Upper lobe of left lung (tissue), 6 donors: ENCODE measurements at regions not wholly inside any gene's neighbourhood (a gene's known extent, or its start where the extent isn't known, plus 50 kb on each side); places are given as distances from the start of the nearest gene placed in this dataset.
A peak's percentile ranks its signal among the peaks of the same experiment; 100 is the strongest.

Experiments
- ATAC-seq, 2 donors: fragments of 200-7000 bp; cut with Tn5 transposase; one replicate each; pipeline ENCODE4 v1.9.1; 2022; ENCODE audit warnings: mild to moderate bottlenecking in 2 of 2, moderate library complexity in 2 of 2; ENCODE audit not compliant: low FRiP score in 2 of 2
- DNase-seq, 2 donors: peaks; one replicate each; pipeline ENCODE4 v3.0.0-alpha.2; 2019 to 2020
- H3K27ac ChIP-seq, 4 donors: fragments of 200-600 bp; sonication (generic); one replicate each; pipeline ENCODE4 v1.5.1; 2016 to 2019
- H3K27me3 ChIP-seq, 4 donors: fragments of 200-600 bp; sonication (generic); one replicate each; pipeline ENCODE4 v1.5.1; 2017 to 2019
- H3K36me3 ChIP-seq, 4 donors: fragments of 200-600 bp; sonication (generic); one replicate each; pipeline ENCODE4 v1.5.1; 2016 to 2019
- H3K4me1 ChIP-seq, 4 donors: fragments of 200-600 bp; sonication (generic); one replicate each; pipeline ENCODE4 v1.5.1; 2018 to 2019
- H3K4me3 ChIP-seq, 4 donors: fragments of 200-600 bp; sonication (generic); one replicate each; pipeline ENCODE4 v1.5.1; 2017 to 2019; ENCODE audit warnings: mild to moderate bottlenecking in 2 of 4, moderate library complexity in 1 of 4
- H3K9me3 ChIP-seq, 4 donors: fragments of 200-600 bp; sonication (generic); one replicate each; pipeline ENCODE4 v1.5.1; 2018 to 2019
- CTCF ChIP-seq, 6 experiments: fragments of 450-650 bp in 4 of 6; fragments of 200-600 bp in 2 of 6; sonication (generic) in 2 of 6; IDR thresholded peaks; one replicate each; pipeline ENCODE4 v1.5.1; 2016 to 2019; ENCODE audit warnings: antibody characterized with exemption in 6 of 6
- EP300 ChIP-seq, 4 donors: sonication (generic); formaldehyde crosslinking; IDR thresholded peaks; one replicate each; pipeline ENCODE4 v1.5.1; 2017; ENCODE audit warnings: antibody characterized with exemption in 4 of 4, control low read depth in 2 of 4
- POLR2A ChIP-seq, 4 donors: fragments of 450-650 bp; IDR thresholded peaks; one replicate each; pipeline ENCODE4 v1.5.1; 2016 to 2017; ENCODE audit warnings: antibody characterized with exemption in 4 of 4, mild to moderate bottlenecking in 2 of 4
- POLR2AphosphoS5 ChIP-seq, 2 donors: sonication (generic); formaldehyde crosslinking; IDR thresholded peaks; one replicate each; pipeline ENCODE4 v1.5.1; 2017; ENCODE audit warnings: antibody characterized with exemption in 2 of 2
- WGBS, 2 donors: methylation state at CpG; one replicate each; pipeline ENCODE4 v1.1.5; 2017 to 2018; 5-methylcytosine and 5-hydroxymethylcytosine counted together
- donor health status: DM: no; HTN: no; CAD: no; lungs with moderate emphysema.
- donor health status: DM: no; HTN: yes; CAD: no; lungs with severe emphysema.

- peak in 1 of 2 donors; percentile 33 for DNase-seq
- H3K36me3 ChIP-seq, result no peaks in the 10 kb centered on the region
- no peaks in the 10 kb centered on the region for H3K4me1 ChIP-seq
- H3K27me3 ChIP-seq, result no peaks in the 10 kb centered on the region
- 92 to 100% methylated on average over 7 to 15 of the region's 15 CpGs for WGBS, 2 donors
- no peak overlapping the region for H3K4me3 ChIP-seq
- peaks cover 0 to 16% (median 11%) of the 10 kb centered on the region in 4 donors for H3K9me3 ChIP-seq
- peak in 1 of 2 donors; percentile 20 for ATAC-seq
- TF ChIP-seq CTCF (IDR thresholded peaks at IDR 0.05), result no peak
- no peak for TF ChIP-seq POLR2AphosphoS5 (IDR thresholded peaks at IDR 0.05)
- TF ChIP-seq POLR2A (IDR thresholded peaks at IDR 0.05), result no peak
- TF ChIP-seq EP300 (IDR thresholded peaks at IDR 0.05), result no peak
- H3K27ac ChIP-seq, result no peak overlapping the region
Measured at GRCh38 chr22:48676266-48677167, 1151.2 kb downstream of the BRD1 start.

- H3K36me3 ChIP-seq, result no peaks in the 10 kb centered on the region
- peaks cover 0 to 16% (median 12%) of the 10 kb centered on the region in 4 donors for H3K9me3 ChIP-seq
- no peak overlapping the region for H3K4me3 ChIP-seq
- H3K27ac ChIP-seq, result no peak overlapping the region
- ATAC-seq, result no peak
- 90% methylated on average over 4 of the region's 4 CpGs; no CpG with 5 or more reads in 1 of the 2 donors for WGBS, 2 donors
- H3K27me3 ChIP-seq, result no peaks in the 10 kb centered on the region
- no peak for DNase-seq
- TF ChIP-seq EP300 (IDR thresholded peaks at IDR 0.05) (no peak), POLR2A (IDR thresholded peaks at IDR 0.05) (no peak), CTCF (IDR thresholded peaks at IDR 0.05) (no peak), POLR2AphosphoS5 (IDR thresholded peaks at IDR 0.05) (no peak)
- no peaks in the 10 kb centered on the region for H3K4me1 ChIP-seq
Measured at GRCh38 chr22:48675830-48676145, 1151.9 kb downstream of the BRD1 start.

- TF ChIP-seq CTCF (IDR thresholded peaks at IDR 0.05) (no peak), POLR2AphosphoS5 (IDR thresholded peaks at IDR 0.05) (no peak), POLR2A (IDR thresholded peaks at IDR 0.05) (no peak), EP300 (IDR thresholded peaks at IDR 0.05) (no peak)
- peaks cover 0 to 16% (median 12%) of the 10 kb centered on the region in 4 donors for H3K9me3 ChIP-seq
- H3K27me3 ChIP-seq, result no peaks in the 10 kb centered on the region
- H3K27ac ChIP-seq, result no peak overlapping the region
- WGBS, 2 donors, result 90 to 95% methylated on average over 7 to 15 of the region's 15 CpGs
- H3K4me1 ChIP-seq, result no peaks in the 10 kb centered on the region
- H3K36me3 ChIP-seq, result no peaks in the 10 kb centered on the region
- ATAC-seq (no peak), DNase-seq (peak in 1 of 2 donors; percentile 44)
- H3K4me3 ChIP-seq, result no peak overlapping the region
Measured at GRCh38 chr22:48675141-48675829, 1152.4 kb downstream of the BRD1 start.

- no peak overlapping the region for H3K27ac ChIP-seq
- peaks cover 0 to 17% (median 13%) of the 10 kb centered on the region in 4 donors for H3K9me3 ChIP-seq
- no peaks in the 10 kb centered on the region for H3K27me3 ChIP-seq
- TF ChIP-seq EP300 (IDR thresholded peaks at IDR 0.05) (no peak), POLR2AphosphoS5 (IDR thresholded peaks at IDR 0.05) (no peak), POLR2A (IDR thresholded peaks at IDR 0.05) (no peak), CTCF (IDR thresholded peaks at IDR 0.05) (no peak)
- no peak overlapping the region for H3K4me3 ChIP-seq
- WGBS, 2 donors, result 91 to 92% methylated on average over 24 of the region's 24 CpGs
- peak in 1 of 2 donors; percentile 49 for DNase-seq
- H3K4me1 ChIP-seq, result no peaks in the 10 kb centered on the region
- no peaks in the 10 kb centered on the region for H3K36me3 ChIP-seq
- no peak for ATAC-seq
Measured at GRCh38 chr22:48673806-48674500, 1153.7 kb downstream of the BRD1 start.
